ENCODE measurements at regions not wholly inside any gene's neighbourhood (a gene's known extent, or its start where the extent isn't known, plus 50 kb on each side); places are given as distances from the start of the nearest gene placed in this dataset.

- Histone ChIP-seq H3K27me3 (no peaks in the 10 kb centered on the region), H3K4me1 (no peaks in the 10 kb centered on the region), H3K36me3 (no peaks in the 10 kb centered on the region), H3K4me3 (no peak overlapping the region), H3K27ac (no peak overlapping the region), H3K9ac (ENCODE audit: low read depth in 2 of 2, low read length in 2 of 2) (no peak overlapping the region), H3K9me3 (no peaks in the 10 kb centered on the region)
- intact Hi-C loops (cut with DNase I): no loop called here
- no peak for DNase-seq
- TF ChIP-seq, protein P1, sequence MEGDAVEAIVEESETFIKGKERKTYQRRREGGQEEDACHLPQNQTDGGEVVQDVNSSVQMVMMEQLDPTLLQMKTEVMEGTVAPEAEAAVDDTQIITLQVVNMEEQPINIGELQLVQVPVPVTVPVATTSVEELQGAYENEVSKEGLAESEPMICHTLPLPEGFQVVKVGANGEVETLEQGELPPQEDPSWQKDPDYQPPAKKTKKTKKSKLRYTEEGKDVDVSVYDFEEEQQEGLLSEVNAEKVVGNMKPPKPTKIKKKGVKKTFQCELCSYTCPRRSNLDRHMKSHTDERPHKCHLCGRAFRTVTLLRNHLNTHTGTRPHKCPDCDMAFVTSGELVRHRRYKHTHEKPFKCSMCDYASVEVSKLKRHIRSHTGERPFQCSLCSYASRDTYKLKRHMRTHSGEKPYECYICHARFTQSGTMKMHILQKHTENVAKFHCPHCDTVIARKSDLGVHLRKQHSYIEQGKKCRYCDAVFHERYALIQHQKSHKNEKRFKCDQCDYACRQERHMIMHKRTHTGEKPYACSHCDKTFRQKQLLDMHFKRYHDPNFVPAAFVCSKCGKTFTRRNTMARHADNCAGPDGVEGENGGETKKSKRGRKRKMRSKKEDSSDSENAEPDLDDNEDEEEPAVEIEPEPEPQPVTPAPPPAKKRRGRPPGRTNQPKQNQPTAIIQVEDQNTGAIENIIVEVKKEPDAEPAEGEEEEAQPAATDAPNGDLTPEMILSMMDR (IDR thresholded peaks at IDR 0.05): no peak
Observed at GRCh38 chr7:115406219-115406618, 484.3 kb downstream of the MDFIC start.

DNA sequence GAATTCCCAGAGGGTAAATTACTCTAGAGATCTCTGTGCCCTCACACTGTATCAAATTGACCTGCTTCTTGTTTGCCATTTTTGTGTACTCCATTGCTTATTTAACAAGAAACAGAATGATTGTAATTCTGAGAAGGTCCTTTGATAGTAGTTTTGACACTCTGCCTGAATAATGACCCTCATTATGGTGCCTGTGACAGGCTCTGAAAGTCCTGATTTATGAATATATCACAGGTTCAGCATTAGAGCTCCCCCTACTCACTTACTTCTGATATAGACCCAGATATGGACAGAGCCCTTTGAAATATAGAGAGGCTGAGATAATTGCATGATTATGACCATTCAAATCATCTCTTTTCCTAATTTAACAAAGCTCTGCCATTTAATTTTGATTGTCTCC is 465.2 kb downstream of the MDFIC start:
- no peaks in the 10 kb centered on the region for H3K9me3 ChIP-seq
- no peak overlapping the region for H3K4me3 ChIP-seq
- intact Hi-C loops (cut with DNase I): no loop called here
- DNase-seq: no peak
- H3K4me1 ChIP-seq: no peaks in the 10 kb centered on the region
- TF ChIP-seq, protein P1 (IDR thresholded peaks at IDR 0.05): no peak
- no peak overlapping the region for H3K27ac ChIP-seq
- H3K9ac ChIP-seq (ENCODE audit: low read depth in 2 of 2, low read length in 2 of 2): no peak overlapping the region
- H3K36me3 ChIP-seq: no peaks in the 10 kb centered on the region
- H3K27me3 ChIP-seq: no peaks in the 10 kb centered on the region

GRCh38 chr7:115379321-115379720 is 457.4 kb downstream of the MDFIC start:
- Histone ChIP-seq H3K4me1 (no peaks in the 10 kb centered on the region), H3K4me3 (no peak overlapping the region), H3K9me3 (no peaks in the 10 kb centered on the region), H3K9ac (ENCODE audit: low read depth in 2 of 2, low read length in 2 of 2) (no peak overlapping the region), H3K36me3 (no peaks in the 10 kb centered on the region), H3K27me3 (no peaks in the 10 kb centered on the region), H3K27ac (no peak overlapping the region)
- intact Hi-C loops (cut with DNase I): no loop called here
- TF ChIP-seq, protein P1 (IDR thresholded peaks at IDR 0.05): no peak
- DNase-seq: no peak

GRCh38 chr7:115368998-115369397 is 447.1 kb downstream of the MDFIC start:
- Histone ChIP-seq H3K9me3 (no peaks in the 10 kb centered on the region), H3K4me3 (no peak overlapping the region), H3K36me3 (no peaks in the 10 kb centered on the region), H3K27ac (no peak overlapping the region), H3K4me1 (no peaks in the 10 kb centered on the region), H3K27me3 (no peaks in the 10 kb centered on the region), H3K9ac (ENCODE audit: low read depth in 2 of 2, low read length in 2 of 2) (no peak overlapping the region)
- no peak for DNase-seq
- intact Hi-C loops (cut with DNase I): no loop called here
- TF ChIP-seq, protein P1 (IDR thresholded peaks at IDR 0.05): no peak

GRCh38 chr7:115363916-115364315 is 442.0 kb downstream of the MDFIC start:
- DNase-seq: no peak
- intact Hi-C loops (cut with DNase I): no loop called here

More at GRCh38 chr7:115363916-115364315, 442.0 kb downstream of the MDFIC start:
- TF ChIP-seq, protein P1 (IDR thresholded peaks at IDR 0.05): no peak
- Histone ChIP-seq H3K4me3 (no peak overlapping the region), H3K36me3 (no peaks in the 10 kb centered on the region), H3K27ac (no peak overlapping the region), H3K9ac (ENCODE audit: low read depth in 2 of 2, low read length in 2 of 2) (no peak overlapping the region), H3K4me1 (no peaks in the 10 kb centered on the region), H3K9me3 (no peaks in the 10 kb centered on the region), H3K27me3 (no peaks in the 10 kb centered on the region)

Data from colonic mucosa (tissue), 4 donors.